C4-2B (cell line): ENCODE measurements at regions not wholly inside any gene's neighbourhood (a gene's known extent, or its start where the extent isn't known, plus 50 kb on each side); places are given as distances from the start of the nearest gene placed in this dataset.
A peak's percentile ranks its signal among the peaks of the same experiment; 100 is the strongest.
"Not testable (repeated sequence)": the region's sequence is repeated elsewhere in the genome, so short reads cannot be mapped to it uniquely, and the experiment has no call there.

Source experiments
- H3K27ac ChIP-seq: fragments of 450-650 bp; 2 replicates; pipeline ENCODE4 v1.5.1; 2017
- CTCF ChIP-seq: fragments of 450-650 bp; conservative IDR thresholded peaks from 2 replicates; pipeline ENCODE4 v1.5.1; 2017; ENCODE audit warnings: mild to moderate bottlenecking
- ZFX ChIP-seq: fragments of 450-650 bp; IDR thresholded peaks from 2 replicates; pipeline ENCODE4 v1.6.1; 2017

GRCh38 chr10:9342885-9343570, 1288.5 kb downstream of the GATA3 start:
- H3K27ac ChIP-seq: no peak overlapping the region
- TF ChIP-seq CTCF (peak; percentile 81), ZFX (no peak)

DNA sequence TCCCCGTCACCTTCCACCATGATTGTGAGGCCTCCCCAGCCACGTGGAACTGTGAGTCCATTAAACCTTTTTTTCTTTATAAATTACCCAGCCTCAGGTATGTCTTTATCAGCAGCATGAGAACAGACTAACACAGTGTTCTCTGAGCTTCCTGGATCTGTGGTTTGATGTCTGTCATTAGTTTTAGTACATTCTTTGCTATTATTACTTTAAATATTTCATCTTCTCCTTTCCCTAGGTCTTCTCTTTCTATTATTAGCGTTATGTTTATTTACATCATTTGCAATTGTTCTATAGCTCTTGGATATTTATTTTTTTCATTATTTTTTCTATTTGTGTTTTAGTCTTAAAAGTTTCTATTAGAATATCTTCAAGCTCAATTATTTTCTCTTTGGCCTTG, 1293.4 kb downstream of the GATA3 start:
- H3K27ac ChIP-seq: not testable (repeated sequence)

DNA sequence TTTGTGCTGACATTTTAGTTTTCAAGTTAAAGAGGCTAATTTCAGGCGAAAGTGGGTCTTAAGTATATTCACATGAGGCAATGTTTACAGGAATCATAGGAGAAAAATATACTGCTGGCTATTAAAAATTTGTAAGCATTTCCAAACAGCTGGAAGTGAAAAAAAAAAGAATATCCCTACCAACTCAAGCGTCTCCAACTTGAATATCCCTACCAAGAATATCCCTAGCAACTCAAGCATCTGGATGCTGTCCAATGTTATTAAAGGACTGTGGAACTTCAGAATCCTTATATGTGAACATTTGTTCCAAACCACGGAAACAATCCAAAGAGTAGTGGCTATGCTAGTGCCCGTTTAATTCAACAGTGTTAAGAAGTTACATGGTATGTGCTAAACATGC, 1303.0 kb downstream of the GATA3 start:
- H3K27ac ChIP-seq: no peak overlapping the region
- TF ChIP-seq ZFX (no peak), CTCF (no peak)

GRCh38 chr10:9362721-9363120, 1308.2 kb downstream of the GATA3 start:
- H3K27ac ChIP-seq: no peak overlapping the region
- TF ChIP-seq ZFX (no peak), CTCF (no peak)

DNA sequence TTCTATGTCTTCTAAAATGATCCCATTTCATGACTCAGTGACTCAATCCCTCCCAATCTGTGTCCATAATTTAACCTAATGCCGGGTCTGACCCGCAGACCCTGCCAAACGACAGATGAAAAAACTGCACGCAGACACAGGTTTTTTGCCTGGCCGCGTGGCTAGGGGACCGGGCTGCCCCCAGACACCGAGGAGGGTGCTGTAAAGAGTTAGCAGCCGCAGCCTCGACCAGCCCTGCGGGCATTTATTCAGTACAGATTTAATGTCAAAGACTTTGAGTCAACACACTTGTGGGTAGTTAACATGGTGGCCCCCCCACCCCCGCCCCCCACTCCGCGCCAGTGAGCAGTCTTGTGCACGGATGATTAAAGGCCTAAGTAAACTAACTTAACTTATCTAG, 1324.7 kb downstream of the GATA3 start:
- TF ChIP-seq ZFX (no peak), CTCF (no peak)
- H3K27ac ChIP-seq: no peak overlapping the region

DNA sequence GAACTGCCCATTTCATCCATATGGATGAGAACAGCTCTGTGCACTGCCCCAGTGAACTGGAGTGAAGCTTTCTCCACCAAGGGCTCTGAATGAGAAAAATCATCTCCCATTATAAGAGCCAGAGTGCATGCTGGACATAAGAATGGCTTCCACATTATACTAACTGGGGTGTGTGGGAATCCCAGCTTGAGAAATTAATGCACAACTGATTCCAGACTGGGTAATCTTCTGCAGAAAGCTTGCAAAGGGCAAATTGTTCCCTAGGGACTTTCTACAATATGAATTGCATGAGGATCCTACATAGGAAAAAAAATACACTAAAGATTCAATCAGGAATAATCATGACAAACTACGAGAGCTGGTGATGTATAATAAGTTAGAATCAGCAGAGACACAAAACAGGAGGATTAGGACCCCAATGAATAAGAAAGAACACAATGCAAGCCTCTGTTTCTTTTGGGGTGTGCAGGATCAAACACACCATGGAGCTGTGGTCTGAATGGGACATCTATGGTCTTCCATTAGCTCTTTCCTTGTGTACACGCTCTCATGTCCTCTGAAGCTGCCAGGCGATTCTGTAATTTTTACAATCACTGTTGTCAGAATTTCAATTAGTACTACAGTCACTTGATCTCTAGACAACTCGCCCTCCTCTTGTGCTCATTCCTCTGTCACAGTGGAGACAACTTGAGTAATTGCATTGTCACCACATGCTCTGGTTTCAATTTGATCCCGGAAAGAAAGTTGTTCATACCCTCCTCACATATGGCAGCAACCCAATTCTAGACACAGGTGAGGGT, 1327.4 kb downstream of the GATA3 start:
- H3K27ac ChIP-seq: no peak overlapping the region
- no peak for TF ChIP-seq CTCF
- TF ChIP-seq ZFX: no peak

GRCh38 chr10:9382533-9382866, 1328.0 kb downstream of the GATA3 start:
- H3K27ac ChIP-seq: no peak overlapping the region
- TF ChIP-seq CTCF (no peak), ZFX (no peak)

- TF ChIP-seq ZFX (no peak), CTCF (no peak)
- H3K27ac ChIP-seq: no peak overlapping the region
These were observed 1336.0 kb downstream of the GATA3 start for GRCh38 chr10:9390516-9390915.
